ENCODE measurements at regions not wholly inside any gene's neighbourhood (a gene's known extent, or its start where the extent isn't known, plus 50 kb on each side); places are given as distances from the start of the nearest gene placed in this dataset.

GRCh38 chr2:198280145-198280544 lies 475.8 kb downstream of the PLCL1 start (continued):
- TF ChIP-seq GTF3C2 (IDR thresholded peaks at IDR 0.05; ENCODE audit: borderline replicate concordance, extremely low read depth, insufficient read length), result no peak
- no peak for TF ChIP-seq KDM2B (CRISPR knock-in tag; IDR thresholded peaks at IDR 0.05)
- TF ChIP-seq SNRNP70 (optimal IDR thresholded peaks at IDR 0.05; ENCODE audit: low read depth, low read length), result no peak
- no peak for TF ChIP-seq ZBTB11 (CRISPR knock-in tag; IDR thresholded peaks at IDR 0.05)
